GM21447 (cell line): ENCODE measurements at regions not wholly inside any gene's neighbourhood (a gene's known extent, or its start where the extent isn't known, plus 50 kb on each side); places are given as distances from the start of the nearest gene placed in this dataset.
"Not testable (repeated sequence)": the region's sequence is repeated elsewhere in the genome, so short reads cannot be mapped to it uniquely, and the experiment has no call there.

Source experiments
- ATAC-seq: cut with Tn5 transposase; IDR thresholded peaks from one replicate; pipeline ENCODE4 v1.9.1; 2021; ENCODE audit not compliant: unreplicated experiment

- not testable (repeated sequence) for ATAC-seq
These were observed 51.1 kb upstream of the BNC1 start for GRCh38 chr15:83335542-83335941.

- no peak for ATAC-seq
These were observed 54.9 kb upstream of the BNC1 start for GRCh38 chr15:83339396-83339795.

- ATAC-seq, result no peak
These were observed 55.6 kb upstream of the BNC1 start for GRCh38 chr15:83340087-83340486.

- no peak for ATAC-seq
These were observed 61.9 kb upstream of the BNC1 start for GRCh38 chr15:83346342-83346741.

GRCh38 chr15:83352119-83352518 is 67.7 kb upstream of the BNC1 start:
- no peak for ATAC-seq

GRCh38 chr15:83356501-83357399 is 72.3 kb upstream of the BNC1 start:
- no peak for ATAC-seq

- ATAC-seq, result no peak
These were observed 74.6 kb upstream of the BNC1 start for GRCh38 chr15:83358972-83359564.

- ATAC-seq, result no peak
These were observed 78.2 kb upstream of the BNC1 start for GRCh38 chr15:83362706-83363105.

- no peak for ATAC-seq
These were observed 80.0 kb upstream of the BNC1 start for GRCh38 chr15:83364501-83364900.

- no peak for ATAC-seq
These were observed 81.0 kb upstream of the BNC1 start for GRCh38 chr15:83365370-83365938.

- ATAC-seq, result no peak
These were observed 74.7 kb upstream of the SH3GL3 start for GRCh38 chr15:83372434-83372891.

- no peak for ATAC-seq
These were observed 68.1 kb upstream of the SH3GL3 start for GRCh38 chr15:83378921-83379578.

GRCh38 chr15:83379579-83379959 is 67.6 kb upstream of the SH3GL3 start:
- no peak for ATAC-seq

- ATAC-seq, result no peak
These were observed 67.1 kb upstream of the SH3GL3 start for GRCh38 chr15:83380059-83380458.

GRCh38 chr15:83380682-83381081 is 66.5 kb upstream of the SH3GL3 start:
- ATAC-seq, result peak; percentile 86

GRCh38 chr15:83383608-83384139 is 63.5 kb upstream of the SH3GL3 start:
- ATAC-seq, result not testable (repeated sequence)

- ATAC-seq, result no peak
These were observed 51.0 kb upstream of the SH3GL3 start for GRCh38 chr15:83396101-83396500.
